ENCODE measurements at regions not wholly inside any gene's neighbourhood (a gene's known extent, or its start where the extent isn't known, plus 50 kb on each side); places are given as distances from the start of the nearest gene placed in this dataset.
"Not testable (repeated sequence)": the region's sequence is repeated elsewhere in the genome, so short reads cannot be mapped to it uniquely, and the experiment has no call there.

DNA sequence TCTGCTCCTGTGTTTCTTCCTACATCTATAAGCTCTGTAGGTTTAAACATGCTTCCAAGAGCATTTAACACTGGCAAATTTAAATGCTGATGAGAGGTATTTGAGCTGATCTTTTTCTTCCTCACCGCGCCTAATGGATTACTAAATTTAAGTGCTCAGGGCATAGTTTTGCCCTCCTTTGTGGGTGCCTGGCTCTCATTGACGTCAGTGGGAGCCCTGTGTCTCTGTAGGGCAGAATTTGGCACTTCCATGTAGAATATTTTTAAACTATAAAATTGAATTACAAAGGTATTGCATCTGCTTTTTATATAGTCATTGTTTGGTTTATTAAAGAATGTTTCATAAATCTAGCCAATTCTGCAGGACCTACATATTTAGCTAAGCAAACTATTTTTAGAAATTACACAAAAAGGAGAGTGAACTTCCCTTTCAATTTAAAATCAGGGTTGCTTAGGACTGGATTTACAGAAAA is 444.8 kb downstream of the AEBP2 start:
- DNase-seq = no peak

GRCh38 chr12:19885093-19885812 is 446.0 kb downstream of the AEBP2 start:
- no peak for DNase-seq

DNA sequence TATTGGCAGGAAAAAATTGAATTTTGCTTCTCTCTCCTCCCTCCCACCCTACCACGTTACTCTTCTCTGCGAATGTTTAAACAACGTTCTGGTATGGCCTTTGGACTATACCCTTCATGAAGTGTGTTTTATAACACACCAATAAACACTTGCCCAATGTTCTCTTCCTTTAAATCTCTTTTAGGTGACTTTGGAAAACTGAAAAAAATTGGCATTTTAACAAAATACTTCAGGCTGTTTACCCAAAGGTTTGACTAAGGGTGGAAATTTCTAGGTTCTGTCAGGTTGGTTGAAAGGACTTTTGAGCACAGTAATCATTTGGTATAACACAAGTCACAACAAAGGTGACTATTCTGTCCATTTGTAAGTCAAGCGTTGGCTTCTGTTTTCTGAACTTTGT is 446.8 kb downstream of the AEBP2 start:
- no peak for DNase-seq

DNA sequence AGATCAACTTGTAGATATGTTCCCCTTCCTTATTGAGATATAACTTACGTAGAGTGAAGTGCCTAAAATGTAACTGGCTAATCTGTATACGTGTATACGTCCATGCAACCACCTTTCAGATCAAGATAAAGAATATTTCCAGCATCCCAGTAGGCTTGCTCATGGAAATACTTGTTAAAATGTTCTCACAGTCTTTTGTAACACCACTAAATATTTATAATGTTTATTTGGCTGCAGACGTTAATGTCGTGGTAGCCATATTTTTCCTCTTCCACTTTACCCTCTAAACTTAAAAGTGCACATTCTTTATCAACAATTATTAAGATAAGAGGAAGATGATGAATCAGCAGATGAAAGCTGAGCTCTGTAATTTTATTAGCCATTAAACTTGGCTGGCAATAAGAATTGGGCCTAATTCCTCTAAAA is 447.4 kb downstream of the AEBP2 start:
- DNase-seq = no peak

- DNase-seq = no peak
These were observed 450.7 kb downstream of the AEBP2 start for GRCh38 chr12:19890024-19890423.

DNA sequence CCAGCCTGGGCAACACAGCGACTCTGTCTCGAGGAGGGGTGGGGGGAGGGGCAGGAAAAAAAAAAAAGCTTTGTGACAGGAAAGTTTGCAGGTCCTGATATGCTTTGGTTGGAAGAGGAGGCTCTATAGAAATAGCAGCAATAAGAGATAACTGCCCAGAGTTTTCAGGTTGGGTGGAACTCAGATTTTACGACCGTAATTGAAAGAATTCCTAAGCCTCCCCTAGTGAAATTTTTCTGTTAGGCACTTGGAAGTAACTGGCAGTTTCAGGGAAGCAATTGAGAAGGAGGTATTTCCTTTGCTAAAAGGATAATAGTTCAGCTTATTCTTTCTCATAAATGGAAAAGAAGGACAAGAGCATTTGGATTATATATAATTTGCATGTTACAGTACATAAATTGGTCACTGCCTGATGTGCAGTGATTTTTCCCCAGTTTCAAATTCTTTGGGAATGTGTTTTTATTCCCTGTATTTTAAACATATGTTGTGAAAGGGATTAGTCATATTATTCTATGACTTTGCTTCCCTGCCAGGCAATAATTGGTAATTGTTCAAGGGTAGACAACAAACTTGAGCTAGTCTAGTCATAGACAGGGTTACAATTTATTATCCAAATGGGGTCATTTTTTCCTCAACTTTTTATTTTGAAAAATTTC is 452.8 kb downstream of the AEBP2 start:
- DNase-seq = no peak

DNA sequence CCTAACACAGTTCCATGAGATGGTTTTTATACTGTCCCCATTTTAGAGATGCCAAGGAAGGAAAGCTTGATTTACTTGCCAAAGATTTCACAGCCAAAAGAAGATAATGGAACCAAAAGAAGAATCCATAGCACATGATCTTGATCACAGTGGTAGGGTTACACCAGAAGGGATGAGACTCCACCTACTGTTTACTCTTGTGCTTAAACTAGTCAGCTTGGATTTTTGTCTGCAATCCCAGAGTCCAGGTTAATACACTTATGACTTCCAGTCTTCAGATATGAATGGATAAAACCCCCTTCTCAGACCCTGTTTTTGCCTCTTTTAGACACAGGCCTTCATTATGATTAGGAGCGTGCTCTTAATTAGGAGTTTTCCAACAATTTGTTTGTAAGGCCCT is 454.2 kb downstream of the AEBP2 start:
- no peak for DNase-seq

GRCh38 chr12:19894050-19894449 is 454.8 kb downstream of the AEBP2 start:
- no peak for DNase-seq

DNA sequence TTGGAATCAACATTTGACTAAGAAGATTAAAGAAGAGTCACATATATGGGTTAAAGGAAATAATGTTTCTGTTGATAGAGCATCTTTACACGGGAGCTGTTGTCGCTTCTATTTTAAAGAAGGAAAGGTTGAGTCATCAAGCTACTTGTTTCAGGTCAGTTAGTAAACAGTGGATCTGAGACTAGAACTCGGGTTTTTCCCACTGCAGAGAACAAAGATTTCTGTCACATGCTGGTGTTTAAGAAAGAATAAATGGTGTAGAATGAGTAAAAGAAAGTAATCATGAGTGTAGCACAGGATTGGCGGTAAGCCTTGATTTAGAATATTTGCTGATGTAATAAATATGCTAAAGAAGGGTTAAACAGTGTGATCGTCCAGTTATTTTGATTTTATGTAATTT is 455.5 kb downstream of the AEBP2 start:
- no peak for DNase-seq

- no peak for DNase-seq
These were observed 456.1 kb downstream of the AEBP2 start for GRCh38 chr12:19895246-19896020.

DNA sequence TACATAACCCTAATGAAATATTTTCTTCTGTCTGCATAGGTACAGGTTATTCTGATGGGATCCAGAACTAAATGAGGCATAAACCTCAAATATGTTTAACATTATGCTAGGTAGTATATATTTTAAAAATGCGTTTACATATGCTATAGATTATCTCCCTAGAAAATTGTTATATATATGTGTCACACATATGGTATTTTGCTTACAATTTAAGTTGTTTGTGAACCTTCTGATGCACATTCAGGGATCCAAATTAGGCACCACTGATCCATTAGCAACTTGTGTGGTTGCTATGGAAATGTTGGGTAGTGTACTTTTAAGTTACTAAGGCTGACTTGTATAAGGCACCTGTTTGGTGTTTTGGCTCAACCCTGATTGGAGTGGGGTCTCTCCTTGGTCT is 456.7 kb downstream of the AEBP2 start:
- DNase-seq = no peak

- DNase-seq = no peak
These were observed 457.2 kb downstream of the AEBP2 start for GRCh38 chr12:19896534-19896933.

DNA sequence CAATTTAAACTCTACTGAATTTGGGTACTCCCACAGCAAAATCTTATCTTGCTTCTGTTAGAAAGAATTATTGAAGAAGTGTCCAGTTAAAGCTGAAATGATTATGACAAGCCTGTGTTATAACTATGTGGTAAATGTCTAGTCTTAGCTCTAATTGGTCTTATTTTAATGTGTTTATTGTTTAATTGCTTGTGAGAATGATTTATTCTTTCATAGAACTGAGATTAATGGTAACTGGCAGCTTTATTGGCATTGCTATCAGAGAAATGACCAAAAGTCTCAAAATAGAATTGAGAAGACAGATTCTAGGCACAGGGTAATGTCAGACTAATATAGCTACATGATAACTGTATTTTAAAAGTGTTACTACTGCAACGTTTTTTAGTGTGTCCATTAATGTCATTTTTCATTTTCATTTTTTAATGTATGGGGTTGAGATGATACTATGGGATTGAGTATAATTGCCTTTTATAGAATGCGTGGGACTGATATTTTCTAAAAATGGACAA is 458.7 kb downstream of the AEBP2 start:
- no peak for DNase-seq

DNA sequence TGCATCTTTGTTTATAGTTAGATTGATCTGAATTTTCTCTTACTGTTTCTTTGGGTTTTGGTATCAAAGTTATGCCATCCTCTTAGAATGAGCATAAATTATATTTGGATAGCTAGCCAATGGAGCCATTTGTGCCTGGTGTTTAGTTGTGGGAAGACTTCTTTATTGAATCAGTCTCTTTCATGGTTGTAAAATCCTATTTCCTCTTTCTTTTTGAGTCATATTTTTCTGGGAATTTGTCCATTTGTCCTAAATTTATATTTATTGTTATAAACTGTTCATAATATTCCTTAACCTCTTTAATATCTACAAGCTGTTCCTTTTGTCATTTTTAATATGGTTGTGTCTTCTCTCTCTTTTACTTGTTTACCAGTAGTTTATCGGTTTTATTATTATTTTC is 462.5 kb downstream of the AEBP2 start:
- DNase-seq = no peak

DNA sequence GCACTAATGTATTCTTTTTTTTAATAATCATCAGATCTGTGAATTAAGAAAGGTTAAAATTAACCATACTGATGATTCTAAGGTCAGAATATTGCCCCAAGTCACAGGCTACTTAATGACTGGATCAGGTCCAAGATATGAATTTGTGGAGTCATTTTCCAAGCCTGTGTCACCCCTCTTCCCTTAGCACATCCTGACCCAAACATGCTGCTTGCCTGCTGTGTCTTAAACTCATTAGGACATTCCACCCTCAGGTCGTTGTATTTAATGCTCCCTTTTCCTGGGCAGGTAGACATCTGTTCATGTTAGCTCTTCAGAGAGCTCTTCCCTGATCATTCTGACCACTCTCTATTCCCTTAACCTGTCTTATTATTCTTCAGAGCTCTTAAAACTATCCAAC is 463.5 kb upstream of the PDE3A start:
- no peak for DNase-seq

GRCh38 chr12:19908830-19909229 is 459.5 kb upstream of the PDE3A start:
- no peak for DNase-seq

DNA sequence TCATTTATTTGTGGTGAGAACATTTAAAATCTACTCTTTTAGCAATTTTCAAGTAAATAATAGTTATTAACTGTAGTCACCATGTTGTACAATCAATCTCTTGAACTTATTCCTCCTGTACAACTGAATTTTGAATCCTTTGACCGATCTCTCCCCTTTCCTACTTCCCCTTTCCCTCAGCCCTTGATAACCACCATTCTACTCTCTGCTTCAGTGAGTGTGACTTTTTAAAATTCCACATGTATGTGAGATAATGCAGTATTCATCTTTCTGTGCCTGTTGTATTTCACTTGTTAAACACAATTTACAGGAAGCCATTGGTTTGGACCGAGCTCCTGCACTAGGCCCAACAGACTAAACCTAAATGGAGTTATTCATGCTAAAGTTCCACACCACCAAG is 458.9 kb upstream of the PDE3A start:
- no peak for DNase-seq

DNA sequence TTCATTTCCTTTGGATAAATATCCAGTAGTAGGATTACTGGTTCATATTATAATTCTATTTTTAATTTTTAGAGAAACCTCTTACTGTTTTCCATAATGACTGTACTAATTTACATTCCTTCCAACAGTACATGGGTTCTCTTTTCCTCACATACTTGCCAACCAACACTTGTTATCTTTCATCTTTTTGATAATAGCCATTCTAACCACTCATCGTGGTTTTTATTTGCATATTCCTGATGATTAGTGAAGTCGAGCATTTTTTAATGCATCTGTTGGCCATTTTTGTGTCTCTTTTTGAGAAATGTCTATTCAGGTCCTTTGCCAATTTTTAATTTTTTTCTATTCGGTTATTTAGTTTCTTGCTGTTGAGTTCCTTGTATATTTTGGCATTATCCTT is 457.7 kb upstream of the PDE3A start:
- no peak for DNase-seq

GRCh38 chr12:19912991-19913390 is 455.3 kb upstream of the PDE3A start:
- DNase-seq = no peak

DNA sequence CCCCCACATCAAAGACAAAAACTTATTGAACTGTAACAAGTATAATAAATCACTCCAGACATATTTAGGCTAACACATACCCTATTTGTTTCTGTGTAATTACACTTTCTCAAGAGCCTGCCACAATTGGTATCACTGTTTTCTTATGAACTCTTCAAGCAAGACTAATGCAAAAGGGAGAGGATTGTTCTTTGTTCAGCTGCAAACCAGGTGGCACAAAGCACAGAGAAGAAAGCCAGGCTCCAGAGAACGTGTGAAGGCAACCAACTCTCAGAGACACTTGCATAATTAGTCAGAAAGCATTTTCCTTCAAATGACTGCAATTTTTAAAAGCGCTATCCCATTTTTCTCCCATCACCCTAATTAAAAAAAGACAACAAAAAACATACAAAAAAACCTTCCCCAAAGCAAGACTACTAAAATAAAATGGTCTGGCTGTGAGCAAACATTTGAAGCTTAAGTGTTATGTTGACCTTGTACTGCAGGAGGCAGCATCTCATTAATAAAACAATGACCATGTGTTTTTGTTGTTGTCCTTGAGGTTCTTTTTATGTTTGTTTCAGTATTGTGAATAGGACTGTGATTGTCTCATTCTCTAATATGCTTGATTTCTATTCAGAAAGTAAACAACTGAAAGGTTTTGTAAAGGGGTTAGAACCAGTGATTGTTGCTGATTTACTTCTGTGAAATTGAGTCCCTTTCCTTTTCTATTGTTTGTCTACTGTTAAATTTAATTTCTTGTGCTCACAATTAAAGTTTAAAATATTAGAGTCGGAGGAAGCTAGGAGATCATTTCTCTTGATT is 452.7 kb upstream of the PDE3A start:
- peak; percentile 32 for DNase-seq

- DNase-seq = no peak
These were observed 452.1 kb upstream of the PDE3A start for GRCh38 chr12:19916196-19916753.

DNA sequence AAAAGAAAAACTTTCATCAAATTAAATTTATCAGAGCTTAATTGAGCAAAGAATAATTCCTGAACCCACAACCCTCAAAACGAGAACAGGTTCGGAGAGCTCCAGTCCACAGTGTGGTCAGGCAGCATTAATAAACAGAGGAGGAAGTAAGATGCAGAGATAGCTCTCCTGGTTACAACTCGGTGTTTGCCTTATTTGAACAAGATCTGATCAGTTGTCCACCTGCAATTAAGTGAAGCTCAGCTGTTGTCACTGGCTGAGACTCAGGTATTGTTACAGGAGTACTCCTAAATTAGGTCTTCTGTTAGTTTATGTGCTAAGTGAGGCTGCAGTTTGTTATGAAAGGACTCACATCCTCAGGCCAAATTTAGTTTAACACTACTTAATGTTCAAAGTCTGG is 451.4 kb upstream of the PDE3A start:
- no peak for DNase-seq

GRCh38 chr12:19921716-19922115 is 446.6 kb upstream of the PDE3A start:
- not testable (repeated sequence) for DNase-seq
